B cell (primary cell): ENCODE measurements at regions not wholly inside any gene's neighbourhood (a gene's known extent, or its start where the extent isn't known, plus 50 kb on each side); places are given as distances from the start of the nearest gene placed in this dataset.

Experiments
- EZH2 ChIP-seq: IDR thresholded peaks from 2 replicates; pipeline ENCODE4 v1.6.1; 2012; ENCODE audit warnings: borderline replicate concordance, low read depth, mild to moderate bottlenecking, moderate library complexity, low read length; ENCODE audit not compliant: insufficient read depth, poor library complexity, severe bottlenecking
- TF ChIP-seq, protein P1 (sequence below): fragments of 200-600 bp; IDR thresholded peaks from one replicate; pipeline ENCODE4 v1.8.0; 2022; ENCODE audit warnings: antibody characterized with exemption, mild to moderate bottlenecking

DNA sequence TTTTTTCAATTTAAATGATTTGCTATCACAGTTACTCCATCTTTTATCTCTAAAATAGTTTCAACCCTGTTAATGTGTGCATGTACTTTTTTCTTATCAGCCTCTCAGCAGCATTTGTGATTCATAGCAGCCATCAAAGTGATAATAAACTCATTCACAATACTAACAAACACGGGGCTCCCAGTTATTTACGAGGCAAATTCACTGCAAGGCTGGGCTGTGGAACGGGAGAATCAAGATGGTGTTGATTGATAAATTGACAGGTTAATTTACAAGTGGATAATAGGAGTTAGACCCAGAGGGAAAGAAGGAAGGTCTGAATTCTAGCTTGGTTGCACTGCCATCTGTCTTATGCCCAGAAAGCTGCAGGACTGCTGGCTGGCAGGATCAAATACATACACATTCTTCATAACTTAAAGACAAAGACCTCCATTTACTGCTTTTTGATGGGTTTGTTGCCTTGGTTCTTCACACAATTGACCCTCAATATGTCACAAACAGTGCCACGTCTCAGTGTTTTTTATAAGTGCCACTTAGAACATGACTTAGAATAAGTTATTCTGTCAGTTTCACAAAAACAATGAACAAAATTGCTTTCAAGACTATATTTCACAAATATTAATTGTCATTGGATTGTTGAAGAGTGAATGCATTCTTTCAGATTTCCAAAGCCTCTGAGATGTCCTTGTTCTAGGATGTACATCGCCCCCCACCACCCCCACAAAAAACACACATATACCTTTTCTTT, 562.8 kb downstream of the NR2F2 start:
- TF ChIP-seq, protein P1, sequence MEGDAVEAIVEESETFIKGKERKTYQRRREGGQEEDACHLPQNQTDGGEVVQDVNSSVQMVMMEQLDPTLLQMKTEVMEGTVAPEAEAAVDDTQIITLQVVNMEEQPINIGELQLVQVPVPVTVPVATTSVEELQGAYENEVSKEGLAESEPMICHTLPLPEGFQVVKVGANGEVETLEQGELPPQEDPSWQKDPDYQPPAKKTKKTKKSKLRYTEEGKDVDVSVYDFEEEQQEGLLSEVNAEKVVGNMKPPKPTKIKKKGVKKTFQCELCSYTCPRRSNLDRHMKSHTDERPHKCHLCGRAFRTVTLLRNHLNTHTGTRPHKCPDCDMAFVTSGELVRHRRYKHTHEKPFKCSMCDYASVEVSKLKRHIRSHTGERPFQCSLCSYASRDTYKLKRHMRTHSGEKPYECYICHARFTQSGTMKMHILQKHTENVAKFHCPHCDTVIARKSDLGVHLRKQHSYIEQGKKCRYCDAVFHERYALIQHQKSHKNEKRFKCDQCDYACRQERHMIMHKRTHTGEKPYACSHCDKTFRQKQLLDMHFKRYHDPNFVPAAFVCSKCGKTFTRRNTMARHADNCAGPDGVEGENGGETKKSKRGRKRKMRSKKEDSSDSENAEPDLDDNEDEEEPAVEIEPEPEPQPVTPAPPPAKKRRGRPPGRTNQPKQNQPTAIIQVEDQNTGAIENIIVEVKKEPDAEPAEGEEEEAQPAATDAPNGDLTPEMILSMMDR, result no peak
- TF ChIP-seq EZH2, result no peak
